H1 (cell line): ENCODE measurements at regions not wholly inside any gene's neighbourhood (a gene's known extent, or its start where the extent isn't known, plus 50 kb on each side); places are given as distances from the start of the nearest gene placed in this dataset.

Source experiments
- BCL11A ChIP-seq, 2 experiments: IDR thresholded peaks; one replicate each; pipeline ENCODE4 v1.6.1; 2011; ENCODE audit warnings: low read depth in 2 of 2, low read length in 2 of 2, mild to moderate bottlenecking in 2 of 2
- CTCF ChIP-seq, 3 experiments: IDR thresholded peaks; 1 replicate in 2 of 3; 2 replicates in 1 of 3; pipeline versions ENCODE4 v1.5.1 to v1.6.1; 2011; ENCODE audit warnings: low read length in 3 of 3, mild to moderate bottlenecking in 3 of 3, inconsistent platforms in 2 of 3, low read depth in 1 of 3, moderate library complexity in 1 of 3; ENCODE audit not compliant: insufficient read depth in 1 of 3; ENCODE audit errors: control extremely low read depth in 1 of 3
- GABPA ChIP-seq: IDR thresholded peaks from 2 replicates; pipeline ENCODE4 v1.6.1; 2011; ENCODE audit warnings: mild to moderate bottlenecking, low read length, moderate library complexity, borderline replicate concordance; ENCODE audit not compliant: insufficient read depth
- GTF2F1 ChIP-seq: IDR thresholded peaks from 2 replicates; pipeline ENCODE4 v1.6.1; 2012; ENCODE audit warnings: low read depth, low read length, improper control_type of control experiment, borderline replicate concordance
- RAD21 ChIP-seq, 2 experiments: IDR thresholded peaks in 1 of 2; conservative IDR thresholded peaks in 1 of 2; 2 replicates each; pipeline ENCODE4 v1.6.1; 2011; ENCODE audit warnings: low read depth in 2 of 2, low read length in 2 of 2, improper control_type of control experiment in 1 of 2, inconsistent platforms in 1 of 2, mild to moderate bottlenecking in 1 of 2, moderate library complexity in 1 of 2
- RFX5 ChIP-seq: IDR thresholded peaks from 2 replicates; pipeline ENCODE4 v1.6.1; 2011; ENCODE audit warnings: low read depth, low read length, improper control_type of control experiment, borderline replicate concordance
- SP2 ChIP-seq: IDR thresholded peaks from 2 replicates; pipeline ENCODE4 v1.6.1; 2012; ENCODE audit warnings: mild to moderate bottlenecking, low read length, inconsistent platforms
- SRF ChIP-seq: IDR thresholded peaks from 2 replicates; pipeline ENCODE4 v1.6.1; 2011; ENCODE audit warnings: mild to moderate bottlenecking, low read depth, low read length, moderate library complexity
- TAF1 ChIP-seq: IDR thresholded peaks from 2 replicates; pipeline ENCODE4 v1.6.1; 2011; ENCODE audit warnings: mild to moderate bottlenecking, low read depth, low read length
- TBP ChIP-seq: IDR thresholded peaks from 2 replicates; pipeline ENCODE4 v1.6.1; 2011; ENCODE audit warnings: low read depth, low read length, improper control_type of control experiment

- TF ChIP-seq GABPA (no peak), GTF2F1 (no peak), CTCF (IDR thresholded peaks at IDR 0.05; ENCODE audit: control extremely low read depth in 1 of 3, insufficient read depth in 1 of 3, low read depth in 1 of 3, low read length in 3 of 3) (no peak), TAF1 (no peak), RFX5 (no peak), SP2 (no peak), TBP (no peak), BCL11A (IDR thresholded peaks at IDR 0.05; ENCODE audit: low read depth in 2 of 2, low read length in 2 of 2) (no peak), RAD21 (IDR thresholded peaks at IDR 0.05 in 1 of 2, conservative IDR thresholded peaks at IDR 0.05 in 1 of 2; ENCODE audit: low read depth in 2 of 2, low read length in 2 of 2) (no peak), SRF (no peak)
Observed at GRCh38 chr13:110811008-110811720, 97.7 kb downstream of the ING1 start.
